ENCODE measurements at regions not wholly inside any gene's neighbourhood (a gene's known extent, or its start where the extent isn't known, plus 50 kb on each side); places are given as distances from the start of the nearest gene placed in this dataset.

DNA sequence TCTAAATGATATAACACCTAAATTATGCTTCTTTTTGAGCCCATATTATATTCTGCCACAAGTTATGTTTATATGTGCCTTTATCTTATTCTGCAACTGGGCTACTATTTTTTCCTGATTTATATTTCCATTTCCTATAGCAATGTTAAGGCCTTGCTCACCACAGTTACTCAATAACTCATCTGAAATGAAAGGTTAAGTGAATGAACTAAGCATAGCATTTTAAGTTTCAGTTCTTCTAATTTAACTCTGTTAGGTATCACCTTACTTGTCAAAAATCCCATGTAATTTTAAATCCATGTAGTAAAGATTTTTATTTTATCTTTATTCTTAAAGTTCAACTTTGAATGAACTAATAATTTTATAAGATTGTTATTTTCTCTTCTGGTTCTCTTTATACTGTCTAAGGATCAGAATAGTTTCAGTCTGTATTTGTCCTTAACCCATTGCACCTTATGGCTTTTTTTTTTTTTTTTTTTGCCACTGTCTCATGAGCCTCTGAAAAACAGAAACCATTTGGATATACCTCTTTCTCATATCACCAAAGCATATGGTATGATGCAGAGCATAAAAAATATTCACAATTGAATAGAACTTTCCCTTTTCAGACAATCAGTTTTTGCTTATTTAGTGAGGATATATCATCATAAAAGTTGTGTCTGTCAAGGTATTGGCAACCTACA is 301.8 kb upstream of the ZWINT start:
- Histone ChIP-seq H3K9me3 (ENCODE audit: low read depth) (no peaks in the 10 kb centered on the region), H2AFZ (no peak overlapping the region)

GRCh38 chr10:56653289-56653688 is 292.2 kb upstream of the ZWINT start:
- no peaks in the 10 kb centered on the region for H3K9me2 ChIP-seq (replicated peaks; ENCODE audit: insufficient read depth)
- no peaks in the 10 kb centered on the region for H3K79me2 ChIP-seq
- H3K36me3 ChIP-seq (replicated peaks; ENCODE audit: insufficient read depth, low read depth), result no peaks in the 10 kb centered on the region
- DNase-seq (ENCODE audit: low spot score), result no peak
- no peak overlapping the region for H2AFZ ChIP-seq
- no peak overlapping the region for H3K27ac ChIP-seq
- WGBS (ENCODE audit: low lambda C conversion rate, missing lambda C conversion rate), result 63% methylated on average over 1 of the region's 1 CpG
- no peaks in the 10 kb centered on the region for H3K9me3 ChIP-seq (ENCODE audit: low read depth)
- H3K27me3 ChIP-seq, result no peaks in the 10 kb centered on the region
- TF ChIP-seq CTCF (IDR thresholded peaks at IDR 0.05; ENCODE audit: poor library complexity) (no peak), EZH2 (IDR thresholded peaks at IDR 0.05; ENCODE audit: borderline replicate concordance) (no peak), EZH2phosphoT487 (IDR thresholded peaks at IDR 0.05; ENCODE audit: low read depth, severe bottlenecking, unreplicated experiment) (no peak)
- no peaks in the 10 kb centered on the region for H4K20me1 ChIP-seq (ENCODE audit: insufficient read depth, poor library complexity, severe bottlenecking)
- H3K4me1 ChIP-seq (ENCODE audit: insufficient read depth), result no peaks in the 10 kb centered on the region
- H3K4me2 ChIP-seq, result no peak overlapping the region
- H3K4me3 ChIP-seq, result no peak overlapping the region

More for the DNA sequence above, 301.8 kb upstream of the ZWINT start:
- no peaks in the 10 kb centered on the region for H3K36me3 ChIP-seq (replicated peaks; ENCODE audit: insufficient read depth, low read depth)
- H3K79me2 ChIP-seq, result no peaks in the 10 kb centered on the region
- no peak overlapping the region for H3K4me2 ChIP-seq
- no peaks in the 10 kb centered on the region for H3K27me3 ChIP-seq
- H3K4me1 ChIP-seq (ENCODE audit: insufficient read depth), result no peaks in the 10 kb centered on the region
- H4K20me1 ChIP-seq (ENCODE audit: insufficient read depth, poor library complexity, severe bottlenecking), result no peaks in the 10 kb centered on the region
- H3K9me2 ChIP-seq (replicated peaks; ENCODE audit: insufficient read depth), result no peaks in the 10 kb centered on the region
- H3K27ac ChIP-seq, result no peak overlapping the region
- DNase-seq (ENCODE audit: low spot score), result no peak
- TF ChIP-seq EZH2 (IDR thresholded peaks at IDR 0.05; ENCODE audit: borderline replicate concordance), result no peak
- no peak for TF ChIP-seq CTCF (IDR thresholded peaks at IDR 0.05; ENCODE audit: poor library complexity)
- TF ChIP-seq EZH2phosphoT487 (IDR thresholded peaks at IDR 0.05; ENCODE audit: low read depth, severe bottlenecking, unreplicated experiment), result no peak
- no peak overlapping the region for H3K4me3 ChIP-seq

DNA sequence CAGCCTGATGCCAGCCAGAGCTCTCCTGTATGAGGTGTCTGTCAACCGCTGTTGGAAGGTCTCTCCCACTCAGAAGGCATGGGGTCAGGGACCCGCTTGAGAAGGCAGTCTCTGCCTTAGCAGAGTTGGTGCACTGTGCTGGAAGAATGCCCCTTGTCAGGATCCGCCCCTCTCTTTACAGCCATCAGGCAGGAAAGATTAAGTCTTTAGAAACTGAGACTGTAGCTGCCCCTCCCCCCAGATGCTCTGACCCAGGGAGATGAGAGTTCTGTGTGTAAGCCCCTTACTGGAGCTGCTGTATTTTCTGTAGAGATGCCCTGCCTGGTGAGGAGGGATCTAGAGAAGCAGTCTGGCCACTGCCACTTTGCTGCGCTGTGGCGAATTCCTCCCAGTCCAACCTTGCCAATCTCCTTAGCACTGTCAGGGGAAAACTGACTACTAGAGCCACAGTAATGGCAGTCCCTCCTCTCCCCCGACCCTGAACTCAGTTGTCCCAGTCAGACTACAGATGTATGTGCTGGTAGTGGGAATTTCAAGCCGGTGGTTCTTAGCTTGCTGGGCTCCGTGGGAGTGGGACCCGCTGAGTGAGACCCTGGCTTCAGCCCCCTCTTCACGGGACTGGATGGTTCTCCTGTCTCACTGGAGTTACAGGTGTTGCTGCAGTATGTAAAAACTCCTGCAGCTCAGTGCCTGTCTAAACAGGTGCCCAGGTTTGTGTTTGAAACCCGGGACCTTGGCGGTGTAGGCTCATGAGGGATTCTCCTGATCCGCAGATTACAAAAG is 285.5 kb upstream of the ZWINT start:
- H2AFZ ChIP-seq, result no peak overlapping the region

More for the DNA sequence above, 285.5 kb upstream of the ZWINT start:
- Histone ChIP-seq H4K20me1 (ENCODE audit: insufficient read depth, poor library complexity, severe bottlenecking) (no peaks in the 10 kb centered on the region), H3K4me3 (no peak overlapping the region), H3K4me2 (no peak overlapping the region), H3K4me1 (ENCODE audit: insufficient read depth) (no peaks in the 10 kb centered on the region), H3K36me3 (replicated peaks; ENCODE audit: insufficient read depth, low read depth) (no peaks in the 10 kb centered on the region), H3K9me3 (ENCODE audit: low read depth) (no peaks in the 10 kb centered on the region), H3K79me2 (no peaks in the 10 kb centered on the region), H3K9me2 (replicated peaks; ENCODE audit: insufficient read depth) (no peaks in the 10 kb centered on the region), H3K27ac (no peak overlapping the region), H3K27me3 (no peaks in the 10 kb centered on the region)
- TF ChIP-seq EZH2 (IDR thresholded peaks at IDR 0.05; ENCODE audit: borderline replicate concordance) (no peak), CTCF (IDR thresholded peaks at IDR 0.05; ENCODE audit: poor library complexity) (no peak), EZH2phosphoT487 (IDR thresholded peaks at IDR 0.05; ENCODE audit: low read depth, severe bottlenecking, unreplicated experiment) (no peak)
- 81% methylated on average over 13 of the region's 13 CpGs for WGBS (ENCODE audit: low lambda C conversion rate, missing lambda C conversion rate)
- no peak for DNase-seq (ENCODE audit: low spot score)

All from hepatocyte (in vitro differentiated cells).